ENCODE measurements at regions not wholly inside any gene's neighbourhood (a gene's known extent, or its start where the extent isn't known, plus 50 kb on each side); places are given as distances from the start of the nearest gene placed in this dataset.
"Not testable (repeated sequence)": the region's sequence is repeated elsewhere in the genome, so short reads cannot be mapped to it uniquely, and the experiment has no call there.

DNA sequence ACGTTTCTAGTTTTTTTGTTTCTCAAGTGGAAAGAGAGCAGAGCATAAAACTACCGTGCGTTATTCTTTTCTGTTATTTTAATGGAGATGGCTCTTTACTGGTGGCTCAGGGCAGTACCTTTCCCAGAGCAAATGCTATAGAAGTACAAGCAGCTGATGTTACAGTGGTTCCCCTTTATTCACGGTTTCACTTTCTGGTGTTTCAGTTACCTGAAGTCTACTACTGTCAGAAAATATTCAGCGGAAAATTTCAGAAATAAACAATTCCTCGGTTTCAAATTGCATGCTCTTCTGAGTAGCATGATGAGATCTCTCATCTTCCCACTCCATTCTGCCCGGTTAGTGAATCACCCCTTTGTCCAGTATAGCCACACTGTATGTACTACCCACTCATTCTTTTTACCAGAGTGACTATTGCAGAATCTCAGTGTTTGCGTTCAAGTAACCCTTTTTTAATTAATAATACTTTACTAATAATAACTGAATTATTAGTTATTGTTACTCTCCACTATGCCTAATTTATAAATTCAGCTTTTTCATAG lies 597.5 kb upstream of the ROBO2 start:
- no peak for DNase-seq

GRCh38 chr3:76456322-76456721 lies 583.6 kb upstream of the ROBO2 start:
- no peak for DNase-seq

GRCh38 chr3:76463501-76463900 lies 576.4 kb upstream of the ROBO2 start:
- no peak for DNase-seq

- DNase-seq: no peak
These were observed 569.6 kb upstream of the ROBO2 start for GRCh38 chr3:76470285-76470684.

DNA sequence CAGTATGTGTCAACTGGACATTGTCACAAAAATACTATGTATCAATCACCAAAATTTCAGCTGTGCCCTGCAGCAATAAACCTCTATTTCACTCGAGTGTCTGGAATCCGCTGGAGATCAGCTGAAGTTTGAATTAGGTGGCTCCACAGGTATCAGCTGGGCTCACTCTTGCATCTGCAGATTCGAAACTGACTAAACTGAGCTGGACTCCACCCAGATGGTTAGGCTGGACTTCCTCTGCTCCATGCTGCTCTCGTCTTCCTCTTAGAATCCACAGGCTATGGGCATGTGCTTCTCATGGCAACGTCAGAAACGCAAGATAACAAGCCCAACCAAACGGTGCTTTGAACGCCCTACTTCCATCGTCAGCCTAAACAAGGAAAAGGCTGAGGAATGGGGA lies 565.3 kb upstream of the ROBO2 start:
- DNase-seq: no peak

GRCh38 chr3:76479161-76479650 lies 560.7 kb upstream of the ROBO2 start:
- DNase-seq: no peak

- no peak for DNase-seq
These were observed 557.4 kb upstream of the ROBO2 start for GRCh38 chr3:76482510-76482909.

GRCh38 chr3:76487446-76487845 lies 552.5 kb upstream of the ROBO2 start:
- DNase-seq: no peak

GRCh38 chr3:76490064-76490463 lies 549.8 kb upstream of the ROBO2 start:
- no peak for DNase-seq

GRCh38 chr3:76495216-76495615 lies 544.7 kb upstream of the ROBO2 start:
- no peak for DNase-seq

DNA sequence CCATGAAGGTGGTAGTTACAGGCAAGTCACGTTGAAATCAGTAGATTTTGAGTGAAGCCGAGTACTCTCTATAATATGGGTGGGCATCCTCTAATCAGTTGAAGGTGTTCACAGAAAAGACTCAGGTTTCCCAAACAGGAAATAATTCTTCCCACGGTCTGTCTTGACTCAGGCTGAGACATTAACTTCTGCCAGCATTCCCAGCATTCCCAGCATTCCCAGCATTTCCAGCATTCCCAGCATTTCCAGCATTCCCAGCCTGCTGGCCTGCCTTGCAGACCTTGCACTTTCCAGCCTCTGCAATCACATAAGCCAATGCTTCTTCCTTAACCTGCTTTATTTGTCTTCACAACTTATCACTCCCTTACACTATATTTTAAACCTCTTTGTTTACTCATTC lies 542.3 kb upstream of the ROBO2 start:
- no peak for DNase-seq

- DNase-seq: no peak
These were observed 539.1 kb upstream of the ROBO2 start for GRCh38 chr3:76500746-76501275.

DNA sequence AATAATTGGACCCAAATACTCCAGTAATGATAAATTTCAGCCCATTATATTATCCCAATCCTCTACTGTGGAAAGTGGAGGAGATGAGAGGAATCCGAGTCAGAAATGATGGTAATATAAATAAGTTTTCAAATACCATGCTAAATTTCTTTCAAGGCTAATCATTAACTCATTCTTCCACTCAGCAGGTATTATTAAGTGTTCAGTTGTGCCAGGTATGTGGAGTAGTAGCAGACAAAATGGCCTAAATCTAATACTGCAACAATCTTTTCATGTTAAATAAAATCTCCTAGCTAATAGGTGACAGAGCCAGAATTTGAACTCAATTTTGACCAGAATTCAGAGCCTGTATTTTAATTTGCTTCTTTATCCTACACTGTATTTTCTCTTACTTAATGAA lies 538.6 kb upstream of the ROBO2 start:
- DNase-seq: no peak

DNA sequence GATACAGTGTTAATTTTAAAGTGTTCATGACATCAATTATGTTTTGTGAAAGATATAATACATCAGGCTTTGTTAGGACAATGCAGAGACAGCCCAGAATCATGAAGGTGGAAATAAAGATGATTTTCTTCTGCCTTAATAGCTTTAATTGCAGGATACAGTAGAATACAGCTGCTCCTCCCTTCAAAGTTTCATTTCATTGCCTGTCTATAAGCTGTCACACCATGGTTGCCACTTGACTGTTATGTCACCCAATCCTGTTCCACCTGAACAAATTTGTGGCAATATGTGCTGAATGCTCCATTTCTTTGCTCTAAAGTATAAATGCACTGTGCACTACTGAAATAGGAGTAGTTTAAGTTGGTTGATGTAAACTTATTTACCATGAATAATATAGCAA lies 537.8 kb upstream of the ROBO2 start:
- no peak for DNase-seq

DNA sequence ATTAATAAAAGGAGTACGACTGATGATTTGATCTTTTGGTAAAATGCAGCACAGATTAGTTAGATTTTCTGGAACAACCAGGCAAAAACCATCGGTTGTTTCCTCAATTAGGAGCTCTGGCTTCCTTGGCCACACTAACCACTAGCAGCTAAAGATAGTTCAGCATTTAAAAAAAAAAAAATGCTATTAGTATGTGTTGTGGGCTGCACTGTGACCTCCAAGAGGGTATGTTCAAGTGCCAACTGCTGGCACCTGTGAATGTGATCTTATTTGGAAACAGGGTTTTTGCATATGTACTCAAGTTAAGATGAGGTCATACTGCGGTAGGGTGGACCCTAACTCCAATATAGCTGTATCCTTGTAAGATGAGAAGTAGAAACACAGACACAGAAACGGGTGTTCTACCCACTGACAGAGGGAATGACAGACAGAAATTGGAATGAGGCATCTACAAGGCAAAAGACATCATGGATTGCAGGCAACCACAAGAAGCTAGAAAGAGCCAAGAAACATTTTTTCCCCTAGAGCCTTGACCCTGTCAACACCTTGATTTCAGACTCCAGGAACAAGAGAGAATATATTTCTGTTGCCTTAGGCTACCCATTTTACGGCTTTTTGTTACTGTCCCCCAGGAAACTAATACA lies 534.6 kb upstream of the ROBO2 start:
- DNase-seq: no peak

- DNase-seq: no peak
These were observed 530.6 kb upstream of the ROBO2 start for GRCh38 chr3:76509179-76509830.

GRCh38 chr3:76514836-76515235 lies 525.1 kb upstream of the ROBO2 start:
- no peak for DNase-seq

- DNase-seq: no peak
These were observed 516.6 kb upstream of the ROBO2 start for GRCh38 chr3:76523337-76523736.

GRCh38 chr3:76525726-76526125 lies 514.2 kb upstream of the ROBO2 start:
- DNase-seq: no peak

GRCh38 chr3:76527773-76528172 lies 512.1 kb upstream of the ROBO2 start:
- DNase-seq: no peak

DNA sequence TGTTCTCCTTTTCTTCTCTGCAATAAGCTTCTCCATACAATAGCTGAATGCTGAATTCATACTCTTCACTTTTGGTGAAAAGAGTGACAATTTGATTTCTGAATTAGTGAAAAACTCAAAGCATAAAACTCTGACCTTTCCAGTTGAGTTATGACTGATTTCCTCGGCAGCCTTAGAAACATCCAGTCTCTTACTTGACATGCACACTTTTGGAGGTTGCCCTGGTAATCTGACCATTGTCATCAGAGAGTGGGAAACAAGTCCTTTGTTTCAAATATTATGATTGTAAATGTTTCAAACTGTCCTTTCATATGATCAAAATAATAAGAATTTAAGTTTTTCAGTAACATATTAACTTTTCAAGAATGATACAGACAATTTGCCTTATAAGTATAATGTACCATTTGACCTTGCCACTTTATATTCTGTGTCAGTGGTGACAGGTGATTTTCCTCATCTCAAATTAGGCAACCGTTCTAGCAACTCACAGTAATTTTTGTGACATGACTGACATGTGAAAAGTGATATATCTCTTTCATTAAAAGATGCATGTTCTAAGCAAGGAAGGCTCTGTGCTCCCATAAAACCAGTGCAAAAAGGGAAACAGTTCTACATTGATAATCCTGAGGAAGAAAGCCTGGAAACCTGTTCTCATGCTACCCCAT lies 507.6 kb upstream of the ROBO2 start:
- no peak for DNase-seq

DNA sequence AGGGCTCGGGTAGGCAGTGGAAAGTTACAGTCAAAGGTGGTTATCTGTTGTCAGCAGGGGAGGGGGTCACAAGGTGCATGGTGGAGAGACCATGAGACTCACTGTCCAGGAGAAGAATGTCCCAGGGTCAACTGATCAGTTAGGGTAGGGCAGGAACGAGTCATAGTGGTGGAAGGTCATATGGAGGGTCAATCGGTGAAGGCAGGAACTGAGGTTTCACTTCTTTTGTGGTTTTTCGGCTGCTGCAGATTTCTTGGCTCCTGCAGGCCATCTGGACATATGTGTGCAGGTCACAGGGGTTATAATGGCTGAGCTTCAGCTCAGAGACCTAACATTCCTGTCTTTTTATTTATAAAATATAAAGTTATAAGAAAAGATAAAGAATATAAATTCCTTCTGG lies 506.2 kb upstream of the ROBO2 start:
- DNase-seq: not testable (repeated sequence)

GRCh38 chr3:76537857-76538256 lies 502.0 kb upstream of the ROBO2 start:
- not testable (repeated sequence) for DNase-seq

GRCh38 chr3:76547674-76548073 lies 492.2 kb upstream of the ROBO2 start:
- no peak for DNase-seq
